NCI-H2171 treated with DMSO at 0.1 percent for 48 hours (cell line): ENCODE measurements at regions not wholly inside any gene's neighbourhood (a gene's known extent, or its start where the extent isn't known, plus 50 kb on each side); places are given as distances from the start of the nearest gene placed in this dataset.

Experiments
- DNase-seq: peaks from one replicate; lab custom pipeline; 2025; lab: John Stamatoyannopoulos, UW

DNA sequence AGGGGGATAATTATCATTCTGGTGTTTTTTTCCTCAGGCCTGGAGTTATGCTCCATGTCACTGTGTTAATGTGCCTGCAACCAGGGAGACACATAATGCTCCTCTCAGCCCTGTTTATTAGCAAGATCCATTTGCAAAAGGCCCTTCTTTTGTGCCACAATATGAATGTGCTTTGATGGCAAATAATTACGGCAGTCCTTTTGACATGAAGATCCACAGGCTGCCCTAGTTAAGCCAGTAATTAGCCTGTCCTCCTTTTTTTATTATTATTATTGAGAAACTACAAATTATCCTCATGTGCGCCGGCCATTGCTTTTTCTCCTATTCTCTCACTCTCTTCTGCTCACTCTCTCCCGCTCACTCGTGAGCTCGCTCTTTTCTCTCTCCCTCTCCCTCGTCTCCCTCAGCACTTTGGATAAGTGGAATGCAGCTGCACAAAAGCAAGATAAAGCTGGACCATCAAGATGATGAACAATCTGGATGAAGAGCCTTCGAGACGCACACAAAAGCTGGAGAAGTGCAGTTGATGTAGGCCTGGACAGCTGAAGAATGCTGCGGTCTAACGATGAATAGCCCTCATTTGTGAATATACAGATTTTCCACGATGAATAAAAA, 762.3 kb downstream of the BCL11A start:
- no peak for DNase-seq

DNA sequence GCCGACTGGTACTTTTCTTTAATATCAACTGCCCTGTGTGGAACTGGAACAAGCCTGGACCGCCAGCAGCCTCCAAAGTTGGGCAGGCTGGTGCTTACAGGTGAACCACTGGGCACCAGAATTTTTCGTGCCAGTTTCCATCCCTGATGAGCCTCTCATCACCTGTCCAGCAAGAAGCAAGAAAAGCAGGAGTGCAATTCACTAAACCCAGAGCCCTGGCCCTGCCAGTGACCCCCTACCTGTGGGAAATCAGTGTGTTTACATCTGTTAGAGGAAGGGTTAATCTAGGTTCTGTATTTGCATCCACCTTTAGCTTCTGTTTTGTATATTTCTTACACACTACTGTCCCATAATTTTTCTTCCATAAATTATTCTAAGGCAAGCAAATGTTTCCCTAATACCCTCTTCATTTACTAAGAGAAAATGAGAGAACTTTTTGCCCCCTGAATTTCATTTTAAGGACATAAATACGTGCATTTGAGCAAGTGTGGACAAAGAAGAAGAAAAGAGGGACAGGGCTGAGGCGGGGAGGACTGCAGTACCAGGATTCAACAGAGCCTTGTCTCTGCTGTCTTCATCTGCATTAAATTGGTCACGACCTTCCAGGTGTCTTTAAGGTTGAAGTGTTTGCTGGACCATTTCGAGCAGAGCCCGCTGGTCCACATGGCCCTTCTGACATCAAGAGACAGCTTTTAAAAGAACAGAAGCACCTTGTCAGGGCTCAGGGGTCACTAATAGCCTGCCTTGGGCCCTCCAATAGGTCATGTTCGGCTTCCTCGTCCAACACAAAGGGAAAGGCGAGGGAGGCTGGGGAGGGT, 763.1 kb downstream of the BCL11A start:
- no peak for DNase-seq

DNA sequence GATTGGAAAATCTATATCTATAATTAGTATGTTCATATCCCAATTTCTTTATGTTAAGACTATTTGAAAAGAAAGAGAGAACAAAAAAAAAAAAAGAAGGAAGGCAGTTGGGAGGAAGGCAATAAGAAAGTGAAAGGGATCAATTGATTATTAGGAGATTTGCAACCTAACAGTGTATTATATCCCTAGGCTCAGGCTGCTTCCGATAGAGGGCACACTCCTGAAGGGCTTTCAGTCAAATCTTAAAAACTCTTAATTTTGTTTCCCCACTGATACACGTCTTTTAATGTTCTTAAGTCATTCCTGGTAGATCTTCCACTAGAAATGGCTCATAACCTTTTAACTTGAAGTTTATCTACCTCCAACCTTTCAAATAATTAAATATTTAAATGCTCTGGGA, 763.9 kb downstream of the BCL11A start:
- no peak for DNase-seq

DNA sequence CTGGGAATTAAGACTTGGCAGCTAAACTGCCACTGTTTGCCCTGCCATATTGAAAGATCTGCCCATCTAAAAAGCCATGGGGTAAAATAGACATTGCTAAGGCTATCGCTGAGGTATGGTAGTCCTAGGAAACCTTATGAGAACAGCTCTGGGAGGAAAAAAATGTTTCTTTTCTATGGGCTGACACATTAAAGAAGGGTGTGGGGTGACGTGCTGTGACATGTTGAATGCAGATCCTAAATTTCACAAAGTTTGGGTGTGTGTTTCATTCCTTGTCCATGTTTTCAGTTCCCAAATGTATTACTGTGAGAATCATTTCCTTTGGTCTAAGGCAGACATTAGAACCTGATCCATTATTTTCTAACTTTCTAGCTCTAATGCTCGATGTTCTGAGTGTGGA, 766.4 kb downstream of the BCL11A start:
- no peak for DNase-seq

DNA sequence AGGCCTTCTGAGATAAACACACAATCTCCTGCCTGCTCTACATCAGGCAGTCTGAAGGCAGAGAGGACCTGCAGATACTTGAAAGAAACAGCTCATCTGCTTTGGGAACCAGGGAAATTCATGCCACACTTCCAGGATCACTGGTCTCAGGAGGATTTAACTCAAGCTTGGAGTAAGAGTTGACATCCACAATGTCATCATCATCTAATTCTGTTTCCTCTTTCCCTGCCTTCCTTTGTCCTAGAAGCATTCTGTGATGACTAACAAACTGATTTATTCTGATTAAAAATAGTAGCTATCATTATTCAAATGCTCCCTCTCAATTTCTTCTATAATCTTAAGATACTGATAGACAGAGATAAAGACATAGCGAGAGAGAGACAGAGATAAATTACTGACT, 766.8 kb downstream of the BCL11A start:
- DNase-seq: no peak

DNA sequence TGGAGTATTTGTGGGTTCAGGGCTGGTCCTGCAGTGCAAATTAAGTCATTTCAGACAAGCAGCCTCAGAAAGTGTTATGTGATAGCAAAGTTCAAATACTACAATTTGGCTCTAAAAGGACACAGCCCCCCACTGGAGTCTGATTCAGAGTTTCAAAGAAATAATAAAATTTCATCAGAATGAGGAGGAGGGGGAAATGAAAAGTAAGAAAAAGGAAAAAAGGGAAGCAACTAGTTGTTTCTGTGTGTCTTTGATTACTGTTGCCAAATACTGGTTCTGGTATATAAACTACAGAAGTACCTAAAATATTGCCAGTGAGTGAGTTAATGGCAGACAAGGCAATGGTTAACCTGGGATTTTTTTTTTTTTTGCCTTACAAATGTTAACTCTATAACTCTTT, 773.9 kb downstream of the BCL11A start:
- DNase-seq: no peak

DNA sequence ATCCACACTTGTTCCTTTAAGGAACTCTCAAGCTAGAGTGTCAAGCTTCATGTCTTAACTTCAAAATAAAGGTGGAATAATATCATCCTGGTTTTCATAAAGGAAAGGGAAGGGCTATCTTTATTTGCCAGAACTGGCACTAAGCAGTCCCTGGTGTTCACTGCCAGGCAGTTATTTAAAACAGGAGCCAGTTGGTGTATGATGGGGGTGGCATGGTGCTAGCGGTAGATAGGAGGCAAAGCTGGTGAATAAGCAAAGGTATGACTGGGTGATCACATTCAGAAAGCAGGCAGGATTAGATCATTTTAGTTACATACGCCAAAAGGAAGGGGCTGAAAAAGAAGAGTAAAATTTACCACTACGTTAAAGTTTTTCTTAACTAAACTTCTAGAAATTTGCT, 776.3 kb downstream of the BCL11A start:
- no peak for DNase-seq

DNA sequence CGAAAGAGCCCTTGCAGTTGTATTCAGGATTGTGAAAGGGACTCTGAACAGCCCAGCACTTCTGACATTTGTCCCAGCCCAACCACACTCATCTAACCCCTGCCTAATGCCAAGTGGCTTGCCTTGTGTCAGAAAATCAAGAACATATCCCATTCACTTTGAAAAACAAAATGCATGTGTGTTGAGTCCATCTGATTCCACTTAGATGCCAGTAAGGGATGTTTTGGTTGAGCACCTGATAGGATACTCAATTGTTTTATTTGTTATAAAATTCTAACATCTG, 776.8 kb downstream of the BCL11A start:
- no peak for DNase-seq

DNA sequence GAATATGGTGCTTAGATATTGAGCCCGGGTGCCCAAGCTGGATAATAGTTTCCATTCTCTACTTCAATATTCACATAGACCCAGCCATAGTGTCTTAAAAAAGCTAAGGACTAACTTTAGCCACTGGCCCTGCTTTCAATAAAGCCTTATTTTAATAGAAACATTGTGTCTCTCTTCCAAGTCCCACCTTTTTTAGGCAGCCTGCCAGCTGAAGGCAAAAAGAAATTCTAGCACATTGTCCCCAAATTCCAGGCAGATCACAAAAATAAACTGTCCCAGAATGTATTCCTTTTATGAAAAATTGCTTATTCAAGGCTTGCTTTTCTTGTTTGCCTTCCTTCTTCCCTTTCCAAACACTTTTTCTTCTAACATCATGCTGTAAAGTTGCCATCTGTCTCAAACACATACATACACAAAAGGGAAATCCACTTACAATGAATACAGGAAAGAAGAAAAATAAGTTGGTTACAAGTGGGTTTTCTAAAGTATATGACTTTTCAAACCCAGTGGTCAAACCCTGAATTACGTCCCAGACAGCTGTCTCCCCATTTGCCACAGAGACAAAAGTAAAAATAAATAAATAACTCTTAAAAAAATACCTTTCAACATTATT, 778.5 kb downstream of the BCL11A start:
- no peak for DNase-seq

DNA sequence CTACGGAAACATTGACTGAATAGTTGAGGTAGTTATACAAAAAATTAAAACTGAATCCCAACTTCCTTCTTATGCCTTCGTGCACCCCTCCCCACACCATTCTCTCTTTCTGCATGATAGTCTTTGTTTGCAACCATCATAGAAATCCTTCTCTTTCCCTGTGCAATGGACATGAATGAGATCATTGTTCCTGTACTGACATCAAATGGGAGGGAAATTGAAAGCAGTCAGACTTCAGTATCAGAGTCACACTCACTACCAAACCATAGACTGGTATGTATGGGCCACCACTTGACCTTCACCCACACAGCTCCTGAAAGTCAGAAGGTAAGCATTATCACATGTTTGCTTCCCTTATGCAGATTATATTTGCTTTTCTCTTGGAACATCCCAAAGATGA, 782.8 kb downstream of the BCL11A start:
- no peak for DNase-seq

DNA sequence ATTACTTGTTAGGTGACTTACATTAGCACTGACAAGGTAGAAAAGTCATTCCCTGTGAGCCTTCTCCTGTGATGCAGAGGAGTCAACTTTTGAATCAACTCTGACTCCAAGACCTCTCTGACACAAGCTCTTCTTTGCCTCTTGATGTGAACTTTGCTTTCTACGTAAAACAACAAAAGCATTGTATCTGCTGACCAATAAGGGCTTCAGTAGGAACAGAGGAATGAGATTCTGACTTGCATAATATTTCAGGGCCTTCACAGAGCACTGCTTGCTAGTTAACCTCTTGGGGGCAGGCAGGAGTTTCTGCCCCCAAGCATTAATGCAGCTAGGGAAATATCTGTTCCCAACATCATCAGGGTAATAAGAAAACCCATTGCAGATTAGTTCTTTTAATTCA, 791.5 kb downstream of the BCL11A start:
- DNase-seq: no peak

DNA sequence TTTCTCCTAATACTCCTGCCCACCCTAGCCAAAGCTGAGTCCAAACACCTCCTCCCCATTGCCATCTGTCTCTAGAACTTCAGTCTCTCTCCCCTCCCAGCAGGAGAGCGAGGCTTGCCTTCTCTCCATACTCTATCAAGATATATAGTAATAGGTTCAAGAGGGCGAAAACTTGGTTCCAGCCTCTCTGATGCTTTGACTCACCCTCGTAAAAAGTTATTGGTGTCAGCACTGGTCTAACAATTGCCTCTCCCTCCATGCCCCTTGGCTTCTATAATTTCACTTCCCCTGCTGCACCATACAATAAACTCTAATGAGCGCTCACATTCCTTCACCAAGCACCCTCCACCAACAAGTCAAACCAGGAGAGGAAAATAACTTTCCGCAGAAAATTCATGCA, 797.3 kb downstream of the BCL11A start:
- DNase-seq: no peak

DNA sequence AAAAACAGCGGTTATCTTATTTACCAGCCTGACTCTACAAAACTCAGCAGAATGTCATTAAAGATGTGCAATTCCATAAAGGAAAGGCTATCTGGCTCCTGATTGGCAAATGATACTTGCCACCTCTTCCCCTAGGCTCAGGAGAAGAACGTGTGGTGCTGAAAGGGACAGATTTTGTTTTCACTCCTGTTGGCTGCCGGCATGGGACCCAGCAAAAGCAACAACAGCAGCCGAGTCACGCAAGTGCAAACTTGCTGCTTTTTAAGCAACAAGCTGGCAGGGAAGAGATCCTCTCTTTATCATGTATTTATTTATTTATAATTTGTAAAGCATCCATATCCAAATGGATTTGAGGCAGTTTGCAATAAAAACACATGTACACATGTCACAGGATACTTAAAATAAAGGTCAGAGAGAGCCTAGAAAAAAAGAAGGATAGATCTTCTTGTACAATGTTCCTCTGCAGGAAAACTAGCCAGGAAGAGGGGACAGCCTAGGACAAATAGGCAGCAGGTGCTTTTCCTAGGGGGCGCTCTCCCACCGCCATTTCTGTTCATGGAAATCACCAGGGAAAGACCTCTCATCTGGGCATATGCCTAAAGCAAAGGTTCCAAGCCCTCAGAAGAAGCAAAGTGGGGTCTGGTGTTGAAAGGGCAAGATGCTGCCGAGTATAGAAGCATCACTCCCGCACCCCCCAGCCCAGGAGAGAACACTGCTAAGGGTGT, 799.3 kb downstream of the BCL11A start:
- peak; percentile 67 for DNase-seq

DNA sequence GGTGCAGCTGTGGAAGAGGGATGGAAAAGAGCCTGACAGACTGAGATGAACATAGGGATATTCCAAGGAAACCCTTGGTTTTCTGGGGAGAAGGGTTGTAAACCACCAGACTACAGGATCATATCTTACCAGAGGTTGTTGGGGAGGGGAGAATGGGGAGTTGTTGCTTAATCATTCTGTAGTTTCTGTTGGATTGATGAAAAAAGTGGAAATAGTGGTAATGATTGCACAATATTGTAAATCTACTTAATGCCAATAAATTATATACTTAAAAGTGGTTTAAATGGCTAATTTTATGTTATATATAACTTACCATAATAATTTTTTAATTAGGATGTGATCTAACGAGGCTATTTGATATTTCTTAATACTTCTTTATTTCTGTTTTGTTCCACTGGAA, 800.9 kb downstream of the BCL11A start:
- DNase-seq: no peak

DNA sequence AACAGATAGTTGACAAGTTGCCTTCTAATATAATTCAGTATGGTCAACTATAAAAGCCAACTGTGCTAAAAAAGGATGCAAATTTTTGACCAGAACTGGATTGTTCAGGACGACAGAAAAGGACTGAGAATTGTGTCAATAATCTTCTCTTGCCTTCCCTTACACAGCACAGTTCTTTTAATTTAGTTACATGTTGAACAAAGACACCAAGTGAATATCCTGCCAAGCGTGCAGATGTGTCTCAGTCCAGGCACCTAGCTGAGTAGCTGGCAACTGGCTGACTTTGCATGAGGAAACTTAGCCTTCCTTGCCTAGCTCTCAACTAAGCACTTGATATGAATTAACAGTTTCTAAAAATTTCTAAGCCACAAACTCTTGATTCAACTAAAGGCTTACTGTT, 801.4 kb downstream of the BCL11A start:
- no peak for DNase-seq

DNA sequence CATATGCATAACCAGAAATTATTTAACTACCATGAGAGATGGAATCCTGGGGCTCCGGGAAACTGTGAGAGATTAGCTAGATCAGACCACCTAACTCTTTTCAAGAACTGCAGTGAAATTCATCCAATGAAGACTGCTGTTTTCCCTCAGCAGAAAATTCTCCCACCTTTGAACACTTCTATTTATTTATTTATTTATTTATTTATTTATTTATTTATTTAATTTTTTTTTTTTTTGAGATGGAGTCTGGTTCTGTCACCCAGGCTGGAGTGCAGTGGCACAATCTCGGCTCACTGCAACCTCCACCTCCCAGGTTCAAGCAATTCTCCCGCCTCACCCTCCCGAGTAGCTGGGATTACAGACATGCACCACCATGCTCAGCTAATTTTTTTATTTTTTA, 802.2 kb downstream of the BCL11A start:
- DNase-seq: peak; percentile 27

DNA sequence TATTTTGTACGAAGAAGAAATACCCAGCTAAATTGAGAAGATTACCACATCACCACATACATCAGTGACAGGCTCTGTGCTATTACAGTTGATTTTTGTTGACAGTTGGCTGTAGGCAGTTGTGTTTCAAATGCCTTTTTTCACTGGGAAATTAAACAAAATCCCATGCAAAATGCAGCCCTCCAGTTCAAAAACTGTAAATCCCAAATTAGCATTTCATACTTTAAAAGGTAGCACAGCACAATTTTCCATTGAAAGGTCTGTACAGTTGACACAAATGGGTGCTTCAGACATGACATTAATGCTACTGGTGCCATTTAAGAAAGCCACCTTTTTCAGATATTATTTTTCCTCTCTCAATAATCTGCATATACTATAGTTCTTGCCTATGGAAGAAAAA, 807.2 kb downstream of the BCL11A start:
- DNase-seq: no peak

DNA sequence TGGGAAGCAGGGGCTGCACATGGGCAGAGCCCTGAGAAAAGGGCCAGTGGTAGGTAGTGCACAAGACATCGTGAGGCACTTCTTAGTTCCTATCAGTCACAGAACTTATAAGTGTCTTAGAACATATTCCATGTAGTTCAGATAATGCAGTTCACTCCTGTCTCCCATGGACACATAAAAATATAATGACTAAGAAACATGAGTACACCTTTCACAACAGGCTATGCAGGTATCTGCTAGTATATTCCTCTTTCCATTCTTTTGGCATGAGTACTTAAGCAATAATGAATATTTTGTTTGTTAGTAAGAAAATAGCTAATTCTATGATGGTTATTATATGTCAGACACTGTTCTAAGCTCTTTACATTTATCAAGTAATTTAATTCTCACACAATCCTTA, 808.4 kb downstream of the BCL11A start:
- no peak for DNase-seq

DNA sequence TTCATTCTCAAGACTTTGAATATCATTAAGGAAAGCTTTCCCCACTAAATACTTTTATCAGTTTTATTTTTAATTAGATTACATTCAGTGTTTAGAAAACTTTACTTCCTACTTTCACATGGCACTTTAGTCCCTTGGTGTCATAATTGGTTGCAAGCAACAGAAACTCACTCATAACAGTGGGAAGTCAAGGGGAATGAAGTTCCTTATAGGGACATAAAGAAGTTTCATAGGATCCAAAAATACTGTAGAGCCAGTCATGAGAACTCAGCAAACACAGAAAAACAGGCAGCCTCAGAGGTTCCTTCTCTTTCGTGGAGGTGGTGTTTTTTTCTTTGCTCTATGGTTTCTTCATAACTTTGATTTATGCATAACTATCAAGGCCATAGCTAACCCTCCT, 809.0 kb downstream of the BCL11A start:
- DNase-seq: no peak

DNA sequence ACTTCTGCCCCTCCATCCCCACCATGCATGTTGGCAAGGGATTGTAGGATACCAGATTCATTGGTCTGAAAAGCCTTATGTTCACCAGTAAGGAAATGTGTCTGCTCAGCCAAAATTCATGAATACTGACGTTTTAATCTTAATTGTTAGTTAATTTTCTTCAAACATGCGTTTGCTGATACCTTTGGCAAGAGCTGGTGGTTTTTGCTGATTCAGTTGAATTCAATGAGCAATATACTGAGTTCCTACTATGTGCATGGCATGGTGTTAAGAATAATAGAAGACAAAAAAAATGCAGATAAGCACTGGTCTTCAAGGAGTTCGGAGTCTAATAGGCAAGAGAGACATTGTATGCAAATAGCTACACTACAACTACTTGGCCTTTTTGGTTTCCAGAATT, 811.6 kb downstream of the BCL11A start:
- DNase-seq: no peak

DNA sequence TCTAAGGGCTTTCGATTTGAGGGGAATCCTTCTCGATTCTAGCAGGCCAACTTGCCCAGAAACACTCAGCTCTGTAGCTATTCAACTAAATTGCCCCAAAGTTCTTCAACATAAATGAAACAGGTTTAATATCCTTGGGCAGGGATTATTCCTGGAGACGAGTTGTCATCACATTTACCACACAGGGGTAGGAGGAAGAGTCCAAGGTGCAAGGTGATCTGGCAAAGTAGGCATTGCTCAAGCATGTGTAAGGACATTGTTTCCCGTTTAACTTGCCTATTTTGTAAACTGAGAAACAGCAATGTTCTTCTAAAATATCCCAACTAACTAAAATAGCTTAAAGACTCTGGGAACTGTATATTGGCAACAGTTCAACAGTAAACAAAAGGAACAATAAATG, 814.3 kb downstream of the BCL11A start:
- DNase-seq: no peak

DNA sequence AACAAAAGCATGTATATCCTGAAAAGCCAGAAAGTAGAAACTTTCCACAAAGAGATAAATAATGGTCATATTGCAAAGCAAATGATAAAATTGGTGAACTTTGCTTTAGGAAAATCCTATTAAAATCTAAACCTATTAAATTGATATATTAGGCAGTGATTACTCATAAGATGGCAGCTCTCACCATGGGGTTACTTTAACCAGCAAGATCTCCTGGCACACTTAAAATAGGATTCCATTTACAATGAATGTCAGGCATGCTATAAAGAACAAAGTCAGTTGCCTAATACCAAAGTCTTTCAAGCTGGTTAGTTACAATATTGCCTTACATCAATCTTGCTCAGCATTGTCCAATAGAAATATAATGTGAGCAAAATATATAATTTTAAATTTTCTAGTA, 816.2 kb downstream of the BCL11A start:
- DNase-seq: no peak

DNA sequence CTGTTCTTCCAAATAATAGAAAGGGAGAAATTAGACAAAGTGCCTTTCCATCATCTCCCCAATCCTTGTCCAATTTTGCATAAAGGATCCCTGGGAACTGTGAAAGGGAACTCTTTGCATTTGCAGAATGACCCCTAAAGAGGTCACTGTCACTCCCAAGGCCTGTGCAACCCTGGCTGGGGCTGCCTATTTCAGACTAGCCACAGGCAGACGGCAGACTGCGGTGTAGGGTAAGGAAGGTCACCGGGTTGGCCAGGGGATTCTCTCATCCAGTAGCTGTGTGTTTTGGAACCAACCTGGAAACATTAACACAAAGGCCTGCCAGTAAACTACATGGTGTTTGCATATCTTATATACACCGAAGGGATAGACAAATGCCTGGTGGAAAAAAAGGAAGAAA, 818.7 kb downstream of the BCL11A start:
- no peak for DNase-seq
